ENCODE measurements at regions not wholly inside any gene's neighbourhood (a gene's known extent, or its start where the extent isn't known, plus 50 kb on each side); places are given as distances from the start of the nearest gene placed in this dataset.

- H3K9ac ChIP-seq (ENCODE audit: low read length in 3 of 3): no peak overlapping the region
- no peaks in the 10 kb centered on the region for H3K27me3 ChIP-seq (ENCODE audit: control insufficient read depth, insufficient read depth, low read length)
- no peak overlapping the region for H3K27ac ChIP-seq (ENCODE audit: low read depth in 2 of 2, low read length in 2 of 2)
- H3K4me1 ChIP-seq (ENCODE audit: control insufficient read depth in 2 of 3, insufficient read depth in 2 of 3, low read depth in 1 of 3, low read length in 3 of 3): no peaks in the 10 kb centered on the region
- FAIRE-seq (no peak), DNase-seq (peak in 1 of 5 donors; percentile 65)
- TF ChIP-seq, protein P1, sequence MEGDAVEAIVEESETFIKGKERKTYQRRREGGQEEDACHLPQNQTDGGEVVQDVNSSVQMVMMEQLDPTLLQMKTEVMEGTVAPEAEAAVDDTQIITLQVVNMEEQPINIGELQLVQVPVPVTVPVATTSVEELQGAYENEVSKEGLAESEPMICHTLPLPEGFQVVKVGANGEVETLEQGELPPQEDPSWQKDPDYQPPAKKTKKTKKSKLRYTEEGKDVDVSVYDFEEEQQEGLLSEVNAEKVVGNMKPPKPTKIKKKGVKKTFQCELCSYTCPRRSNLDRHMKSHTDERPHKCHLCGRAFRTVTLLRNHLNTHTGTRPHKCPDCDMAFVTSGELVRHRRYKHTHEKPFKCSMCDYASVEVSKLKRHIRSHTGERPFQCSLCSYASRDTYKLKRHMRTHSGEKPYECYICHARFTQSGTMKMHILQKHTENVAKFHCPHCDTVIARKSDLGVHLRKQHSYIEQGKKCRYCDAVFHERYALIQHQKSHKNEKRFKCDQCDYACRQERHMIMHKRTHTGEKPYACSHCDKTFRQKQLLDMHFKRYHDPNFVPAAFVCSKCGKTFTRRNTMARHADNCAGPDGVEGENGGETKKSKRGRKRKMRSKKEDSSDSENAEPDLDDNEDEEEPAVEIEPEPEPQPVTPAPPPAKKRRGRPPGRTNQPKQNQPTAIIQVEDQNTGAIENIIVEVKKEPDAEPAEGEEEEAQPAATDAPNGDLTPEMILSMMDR (IDR thresholded peaks at IDR 0.05; ENCODE audit: borderline replicate concordance, extremely low read depth, insufficient read depth): no peak
- H3K36me3 ChIP-seq (ENCODE audit: control insufficient read depth in 2 of 3, insufficient read depth in 3 of 3, low read length in 3 of 3): no peaks in the 10 kb centered on the region
- intact Hi-C loops (cut with DNase I): no loop called here
- no peak overlapping the region for H3K4me3 ChIP-seq (ENCODE audit: low read length in 3 of 3)
- H3K9me3 ChIP-seq (ENCODE audit: control insufficient read depth in 2 of 3, insufficient read depth in 1 of 3, low read length in 3 of 3): no peaks in the 10 kb centered on the region
These were observed 180.5 kb downstream of the TENT5A start for GRCh38 chr6:81572020-81572419.

- intact Hi-C loops (cut with DNase I): no loop called here
- H3K27me3 ChIP-seq (ENCODE audit: control insufficient read depth, insufficient read depth, low read length): no peaks in the 10 kb centered on the region
- H3K4me1 ChIP-seq (ENCODE audit: control insufficient read depth in 2 of 3, insufficient read depth in 2 of 3, low read depth in 1 of 3, low read length in 3 of 3): no peaks in the 10 kb centered on the region
- TF ChIP-seq, protein P1 (IDR thresholded peaks at IDR 0.05; ENCODE audit: borderline replicate concordance, extremely low read depth, insufficient read depth): no peak
- no peak overlapping the region for H3K9ac ChIP-seq (ENCODE audit: low read length in 3 of 3)
- DNase-seq: no peak
- H3K36me3 ChIP-seq (ENCODE audit: control insufficient read depth in 2 of 3, insufficient read depth in 3 of 3, low read length in 3 of 3): no peaks in the 10 kb centered on the region
- H3K4me3 ChIP-seq (ENCODE audit: low read length in 3 of 3): no peak overlapping the region
- H3K9me3 ChIP-seq (ENCODE audit: control insufficient read depth in 2 of 3, insufficient read depth in 1 of 3, low read length in 3 of 3): no peaks in the 10 kb centered on the region
- no peak for FAIRE-seq
- H3K27ac ChIP-seq (ENCODE audit: low read depth in 2 of 2, low read length in 2 of 2): no peak overlapping the region
These were observed 181.8 kb downstream of the TENT5A start for GRCh38 chr6:81570681-81571080.

DNA sequence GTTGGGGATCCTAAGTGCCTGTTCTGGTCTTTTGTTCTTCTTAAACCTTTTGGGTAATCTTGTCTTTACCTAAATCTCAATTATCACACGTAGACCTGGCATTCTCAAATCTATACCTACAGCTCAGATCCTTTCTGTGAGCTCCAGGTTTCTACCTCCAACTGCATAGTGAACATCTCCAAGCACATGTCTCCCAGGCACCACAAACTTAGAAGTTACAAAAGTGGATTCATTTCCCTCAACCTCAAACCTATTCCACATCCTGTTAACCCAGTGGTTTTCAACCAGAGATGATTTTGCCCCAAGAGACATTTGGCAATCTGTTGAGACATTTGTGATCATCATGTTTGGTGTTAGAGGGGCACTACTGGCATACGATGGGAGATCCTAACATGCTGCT, 183.5 kb downstream of the TENT5A start:
- no peaks in the 10 kb centered on the region for H3K9me3 ChIP-seq (ENCODE audit: control insufficient read depth in 2 of 3, insufficient read depth in 1 of 3, low read length in 3 of 3)
- H3K4me3 ChIP-seq (ENCODE audit: low read length in 3 of 3): no peak overlapping the region
- FAIRE-seq: no peak
- TF ChIP-seq, protein P1 (IDR thresholded peaks at IDR 0.05; ENCODE audit: borderline replicate concordance, extremely low read depth, insufficient read depth): no peak
- H3K9ac ChIP-seq (ENCODE audit: low read length in 3 of 3): no peak overlapping the region
- H3K4me1 ChIP-seq (ENCODE audit: control insufficient read depth in 2 of 3, insufficient read depth in 2 of 3, low read depth in 1 of 3, low read length in 3 of 3): no peaks in the 10 kb centered on the region
- no peaks in the 10 kb centered on the region for H3K36me3 ChIP-seq (ENCODE audit: control insufficient read depth in 2 of 3, insufficient read depth in 3 of 3, low read length in 3 of 3)
- H3K27ac ChIP-seq (ENCODE audit: low read depth in 2 of 2, low read length in 2 of 2): no peak overlapping the region
- intact Hi-C loops (cut with DNase I): no loop called here
- no peaks in the 10 kb centered on the region for H3K27me3 ChIP-seq (ENCODE audit: control insufficient read depth, insufficient read depth, low read length)
- DNase-seq: no peak

- TF ChIP-seq, protein P1 (IDR thresholded peaks at IDR 0.05; ENCODE audit: borderline replicate concordance, extremely low read depth, insufficient read depth): no peak
- Histone ChIP-seq H3K9me3 (ENCODE audit: control insufficient read depth in 2 of 3, insufficient read depth in 1 of 3, low read length in 3 of 3) (no peaks in the 10 kb centered on the region), H3K27me3 (ENCODE audit: control insufficient read depth, insufficient read depth, low read length) (no peaks in the 10 kb centered on the region), H3K36me3 (ENCODE audit: control insufficient read depth in 2 of 3, insufficient read depth in 3 of 3, low read length in 3 of 3) (no peaks in the 10 kb centered on the region), H3K4me3 (ENCODE audit: low read length in 3 of 3) (no peak overlapping the region), H3K27ac (ENCODE audit: low read depth in 2 of 2, low read length in 2 of 2) (no peak overlapping the region), H3K9ac (ENCODE audit: low read length in 3 of 3) (no peak overlapping the region), H3K4me1 (ENCODE audit: control insufficient read depth in 2 of 3, insufficient read depth in 2 of 3, low read depth in 1 of 3, low read length in 3 of 3) (no peaks in the 10 kb centered on the region)
- intact Hi-C loops (cut with DNase I): no loop called here
- no peak for DNase-seq
- no peak for FAIRE-seq
These were observed 187.4 kb downstream of the TENT5A start for GRCh38 chr6:81565071-81565470.

All from kidney (tissue), 13 donors.